ENCODE measurements at regions not wholly inside any gene's neighbourhood (a gene's known extent, or its start where the extent isn't known, plus 50 kb on each side); places are given as distances from the start of the nearest gene placed in this dataset.

DNA sequence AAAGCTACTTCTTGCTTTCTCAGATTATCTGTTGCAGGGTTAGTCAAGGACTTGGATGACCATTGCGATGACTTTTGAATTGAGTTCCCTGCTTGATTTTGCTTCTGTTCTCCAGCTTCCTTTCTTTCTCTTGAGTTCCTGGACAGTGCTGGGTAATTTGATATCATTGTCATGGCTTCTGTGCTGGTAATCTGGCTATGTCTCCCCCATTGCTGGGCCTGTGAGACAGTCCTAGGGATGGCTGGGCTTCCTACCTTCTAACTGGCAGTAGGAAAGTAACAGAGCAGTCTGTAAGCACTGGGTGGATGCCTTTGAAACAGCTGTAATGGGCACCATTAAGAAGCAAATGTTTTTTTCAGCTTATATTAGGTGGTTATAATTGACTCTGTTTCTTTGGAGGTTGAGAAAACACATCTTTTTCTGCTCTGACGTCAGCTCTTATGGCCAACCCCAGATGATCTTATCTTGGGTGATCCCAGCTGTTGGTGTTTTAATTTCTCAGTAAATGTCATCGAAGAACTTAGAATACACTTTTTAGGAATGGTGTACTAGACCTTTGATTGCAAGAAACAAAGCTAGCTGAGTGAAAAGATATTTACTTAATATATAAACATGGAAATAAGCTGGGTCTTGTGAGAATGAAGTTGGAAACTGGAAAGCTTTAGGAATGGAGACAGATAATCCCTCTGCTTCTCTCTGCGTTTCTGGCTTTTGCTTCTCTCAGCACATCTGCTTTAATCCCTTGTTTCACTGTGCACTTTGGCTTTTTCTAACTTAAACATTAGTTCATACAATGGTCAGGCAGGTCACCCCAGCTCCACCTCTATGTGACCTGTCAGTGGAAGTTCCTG, 195.0 kb upstream of the MAN1A1 start:
- H3K4me1 ChIP-seq (ENCODE audit: control insufficient read depth, extremely low read depth, insufficient read depth, low read length), result peaks cover 21% of the 10 kb centered on the region
- no peaks in the 10 kb centered on the region for H3K36me3 ChIP-seq (ENCODE audit: control insufficient read depth in 2 of 2, extremely low read depth in 1 of 2, insufficient read depth in 2 of 2, low read length in 2 of 2)
- no peaks in the 10 kb centered on the region for H4K20me1 ChIP-seq (ENCODE audit: control insufficient read depth, extremely low read depth, insufficient read depth, low read length)
- no peak overlapping the region for H3K27ac ChIP-seq (ENCODE audit: control insufficient read depth, insufficient read depth, low read length)
- no peaks in the 10 kb centered on the region for H3K9me1 ChIP-seq (ENCODE audit: control insufficient read depth, extremely low read depth, insufficient read depth, low read length)
- dilution Hi-C loops (cut with MboI; ENCODE audit: extremely low pct_ligation_motif_present, low sequenced_read_pairs), result no loop called here
- no peak overlapping the region for H2AFZ ChIP-seq (ENCODE audit: control insufficient read depth, low read length)
- no peaks in the 10 kb centered on the region for H3K79me2 ChIP-seq (ENCODE audit: control insufficient read depth, insufficient read depth, low read length)
- DNase-seq (ENCODE audit: low read depth, low spot score), result no peak
- no peaks in the 10 kb centered on the region for H3K9me3 ChIP-seq (ENCODE audit: control insufficient read depth, low read depth, low read length)
- H3K27me3 ChIP-seq (ENCODE audit: control insufficient read depth, extremely low read depth, insufficient read depth, low read length), result no peaks in the 10 kb centered on the region
- H3K4me2 ChIP-seq (ENCODE audit: control insufficient read depth, extremely low read depth, insufficient read depth, low read depth, low read length), result no peak overlapping the region
- no peak for FAIRE-seq
- H3K4me3 ChIP-seq (ENCODE audit: control insufficient read depth in 2 of 3, extremely low read depth in 1 of 3, insufficient read depth in 2 of 3, low read depth in 1 of 3, low read length in 3 of 3), result no peak overlapping the region
- no peak overlapping the region for H3K9ac ChIP-seq (ENCODE audit: control insufficient read depth, extremely low read depth, insufficient read depth, low read length)
- TF ChIP-seq, protein P1, sequence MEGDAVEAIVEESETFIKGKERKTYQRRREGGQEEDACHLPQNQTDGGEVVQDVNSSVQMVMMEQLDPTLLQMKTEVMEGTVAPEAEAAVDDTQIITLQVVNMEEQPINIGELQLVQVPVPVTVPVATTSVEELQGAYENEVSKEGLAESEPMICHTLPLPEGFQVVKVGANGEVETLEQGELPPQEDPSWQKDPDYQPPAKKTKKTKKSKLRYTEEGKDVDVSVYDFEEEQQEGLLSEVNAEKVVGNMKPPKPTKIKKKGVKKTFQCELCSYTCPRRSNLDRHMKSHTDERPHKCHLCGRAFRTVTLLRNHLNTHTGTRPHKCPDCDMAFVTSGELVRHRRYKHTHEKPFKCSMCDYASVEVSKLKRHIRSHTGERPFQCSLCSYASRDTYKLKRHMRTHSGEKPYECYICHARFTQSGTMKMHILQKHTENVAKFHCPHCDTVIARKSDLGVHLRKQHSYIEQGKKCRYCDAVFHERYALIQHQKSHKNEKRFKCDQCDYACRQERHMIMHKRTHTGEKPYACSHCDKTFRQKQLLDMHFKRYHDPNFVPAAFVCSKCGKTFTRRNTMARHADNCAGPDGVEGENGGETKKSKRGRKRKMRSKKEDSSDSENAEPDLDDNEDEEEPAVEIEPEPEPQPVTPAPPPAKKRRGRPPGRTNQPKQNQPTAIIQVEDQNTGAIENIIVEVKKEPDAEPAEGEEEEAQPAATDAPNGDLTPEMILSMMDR (optimal IDR thresholded peaks at IDR 0.05 in 1 of 3, IDR thresholded peaks at IDR 0.05 in 1 of 3, conservative IDR thresholded peaks at IDR 0.05 in 1 of 3; ENCODE audit: extremely low read depth in 1 of 3, insufficient read depth in 2 of 3, low read length in 3 of 3), result no peak
- no peak for TF ChIP-seq EZH2 (IDR thresholded peaks at IDR 0.05; ENCODE audit: low read length)

GRCh38 chr6:119543332-119543731, 193.8 kb upstream of the MAN1A1 start:
- no peaks in the 10 kb centered on the region for H3K9me3 ChIP-seq (ENCODE audit: control insufficient read depth, low read depth, low read length)
- no peaks in the 10 kb centered on the region for H4K20me1 ChIP-seq (ENCODE audit: control insufficient read depth, extremely low read depth, insufficient read depth, low read length)
- DNase-seq (ENCODE audit: low read depth, low spot score) (no peak), FAIRE-seq (no peak)
- H2AFZ ChIP-seq (ENCODE audit: control insufficient read depth, low read length), result no peak overlapping the region
- dilution Hi-C loops (cut with MboI; ENCODE audit: extremely low pct_ligation_motif_present, low sequenced_read_pairs), result no loop called here
- no peaks in the 10 kb centered on the region for H3K27me3 ChIP-seq (ENCODE audit: control insufficient read depth, extremely low read depth, insufficient read depth, low read length)
- H3K4me1 ChIP-seq (ENCODE audit: control insufficient read depth, extremely low read depth, insufficient read depth, low read length), result peaks cover 21% of the 10 kb centered on the region
- H3K9ac ChIP-seq (ENCODE audit: control insufficient read depth, extremely low read depth, insufficient read depth, low read length), result no peak overlapping the region
- no peak overlapping the region for H3K27ac ChIP-seq (ENCODE audit: control insufficient read depth, insufficient read depth, low read length)
- no peaks in the 10 kb centered on the region for H3K9me1 ChIP-seq (ENCODE audit: control insufficient read depth, extremely low read depth, insufficient read depth, low read length)
- H3K4me3 ChIP-seq (ENCODE audit: control insufficient read depth in 2 of 3, extremely low read depth in 1 of 3, insufficient read depth in 2 of 3, low read depth in 1 of 3, low read length in 3 of 3), result no peak overlapping the region
- no peak overlapping the region for H3K4me2 ChIP-seq (ENCODE audit: control insufficient read depth, extremely low read depth, insufficient read depth, low read depth, low read length)
- no peaks in the 10 kb centered on the region for H3K36me3 ChIP-seq (ENCODE audit: control insufficient read depth in 2 of 2, extremely low read depth in 1 of 2, insufficient read depth in 2 of 2, low read length in 2 of 2)
- no peaks in the 10 kb centered on the region for H3K79me2 ChIP-seq (ENCODE audit: control insufficient read depth, insufficient read depth, low read length)
- TF ChIP-seq, protein P1 (optimal IDR thresholded peaks at IDR 0.05 in 1 of 3, IDR thresholded peaks at IDR 0.05 in 1 of 3, conservative IDR thresholded peaks at IDR 0.05 in 1 of 3; ENCODE audit: extremely low read depth in 1 of 3, insufficient read depth in 2 of 3, low read length in 3 of 3), result no peak
- no peak for TF ChIP-seq EZH2 (IDR thresholded peaks at IDR 0.05; ENCODE audit: low read length)

Measured in keratinocyte (primary cell).